ENCODE measurements at regions not wholly inside any gene's neighbourhood (a gene's known extent, or its start where the extent isn't known, plus 50 kb on each side); places are given as distances from the start of the nearest gene placed in this dataset.

- in situ Hi-C loops (cut with MboI): no loop called here
- FAIRE-seq: no peak
Observed at GRCh38 chr14:21771671-21772070, 98.1 kb upstream of the OR4E1 start.

More at GRCh38 chr14:21771671-21772070, 98.1 kb upstream of the OR4E1 start:
- BruUV-seq (replicated peaks): no TSS peak
- Histone ChIP-seq H3K79me2 (ENCODE audit: control insufficient read depth, insufficient read depth, low read length) (no peaks in the 10 kb centered on the region), H2AFZ (ENCODE audit: control insufficient read depth, low read depth, low read length) (no peak overlapping the region), H3K9me3 (replicated peaks; ENCODE audit: control insufficient read depth, insufficient read depth, low read length) (no peaks in the 10 kb centered on the region), H4K20me1 (ENCODE audit: control insufficient read depth, insufficient read depth) (no peaks in the 10 kb centered on the region), H3K27ac (ENCODE audit: control insufficient read depth, insufficient read depth) (no peak overlapping the region), H3K4me2 (ENCODE audit: control insufficient read depth, insufficient read depth) (no peak overlapping the region), H3K4me3 (no peak overlapping the region), H3K4me1 (ENCODE audit: control insufficient read depth, insufficient read depth, low read length) (no peaks in the 10 kb centered on the region), H3K9ac (ENCODE audit: control insufficient read depth, insufficient read depth, low read length) (no peak overlapping the region), H3K27me3 (replicated peaks in 1 of 2; ENCODE audit: control insufficient read depth in 2 of 2, insufficient read depth in 2 of 2, low read length in 1 of 2) (no peaks in the 10 kb centered on the region), H3K36me3 (ENCODE audit: control insufficient read depth in 2 of 2, insufficient read depth in 2 of 2, low read length in 1 of 2) (no peaks in the 10 kb centered on the region)
- 0% methylated on average over 1 of the region's 1 CpG for WGBS (ENCODE audit: insufficient coverage, insufficient replicate concordance, low lambda C conversion rate, missing lambda C conversion rate)
- ChIA-PET SMC1A (ENCODE audit: uncharacterized antibody, unreplicated experiment) (no interaction called here), POLR2A (no interaction called here), RAD21 (ENCODE audit: unreplicated experiment) (no interaction called here), CTCF (no interaction called here)
- ATAC-seq (no peak), DNase-seq (ENCODE audit: low read depth, low spot score) (no peak)
- TF ChIP-seq ZNF592 (IDR thresholded peaks at IDR 0.05): no peak
- TF ChIP-seq REST (IDR thresholded peaks at IDR 0.05; ENCODE audit: low read depth, low read length): no peak
- no peak for TF ChIP-seq CEBPB (IDR thresholded peaks at IDR 0.05; ENCODE audit: borderline replicate concordance in 1 of 2, low read depth in 2 of 2, low read length in 2 of 2)
- no peak for TF ChIP-seq HCFC1 (IDR thresholded peaks at IDR 0.05; ENCODE audit: low read length)
- TF ChIP-seq BCLAF1 (IDR thresholded peaks at IDR 0.05): no peak
- intact Hi-C loops (cut with micrococcal nuclease; ENCODE audit: unreplicated experiment): no loop called here
